Cardiac muscle cell (in vitro differentiated cells and primary cell): ENCODE measurements at regions not wholly inside any gene's neighbourhood (a gene's known extent, or its start where the extent isn't known, plus 50 kb on each side); places are given as distances from the start of the nearest gene placed in this dataset.

Source experiments
- DNase-seq, 2 donors: peaks; one replicate each; pipeline versions ENCODE4 v3.0.0 to v3.0.0-alpha.2; 2010 to 2017; ENCODE audit warnings: low read depth in 1 of 2, low spot score in 1 of 2
- H3K27ac ChIP-seq: fragments of 200-600 bp; sonication (generic); 2 replicates; pipeline ENCODE4 v1.5.1; 2016
- H3K27me3 ChIP-seq: fragments of 200-600 bp; sonication (generic); 2 replicates; pipeline ENCODE4 v1.6.0; 2016; ENCODE audit warnings: control low read depth
- H3K36me3 ChIP-seq: fragments of 200-600 bp; sonication (generic); 2 replicates; pipeline ENCODE4 v1.5.1; 2016; ENCODE audit warnings: control low read depth
- H3K4me1 ChIP-seq: fragments of 200-600 bp; sonication (generic); 2 replicates; pipeline ENCODE4 v1.8.1; 2017; ENCODE audit warnings: low read depth, mild to moderate bottlenecking, mixed run types
- H3K4me3 ChIP-seq: fragments of 200-600 bp; sonication (generic); 2 replicates; pipeline ENCODE4 v1.5.1; 2016; ENCODE audit warnings: mild to moderate bottlenecking
- H3K9me3 ChIP-seq: fragments of 200-600 bp; sonication (generic); 2 replicates; pipeline ENCODE4 v1.5.1; 2017; ENCODE audit warnings: low read depth, mild to moderate bottlenecking, control low read depth
- TF ChIP-seq, protein P1 (sequence below): IDR thresholded peaks from 2 replicates; pipeline ENCODE4 v1.5.1; 2012; ENCODE audit warnings: low read depth, mild to moderate bottlenecking, low read length

DNA sequence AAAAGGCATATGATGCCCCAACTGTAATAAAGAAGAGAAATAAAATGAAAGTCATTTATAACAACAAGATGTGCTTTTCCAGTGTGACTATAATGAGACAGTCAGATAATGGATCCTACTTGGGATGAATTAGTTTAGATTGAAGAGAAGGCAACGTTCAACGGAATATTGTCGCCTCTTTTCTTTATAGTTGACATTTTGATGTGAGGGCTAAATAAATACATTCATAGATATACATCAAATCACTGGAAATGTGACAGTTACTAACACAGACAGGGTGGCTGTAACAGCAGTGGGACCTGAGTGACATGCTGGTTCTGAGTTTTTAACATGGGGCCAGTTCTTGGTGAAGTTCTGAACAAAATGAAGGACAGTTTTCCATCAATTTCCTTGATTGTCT lies 61.1 kb upstream of the ATP2B2 start:
- TF ChIP-seq, protein P1, sequence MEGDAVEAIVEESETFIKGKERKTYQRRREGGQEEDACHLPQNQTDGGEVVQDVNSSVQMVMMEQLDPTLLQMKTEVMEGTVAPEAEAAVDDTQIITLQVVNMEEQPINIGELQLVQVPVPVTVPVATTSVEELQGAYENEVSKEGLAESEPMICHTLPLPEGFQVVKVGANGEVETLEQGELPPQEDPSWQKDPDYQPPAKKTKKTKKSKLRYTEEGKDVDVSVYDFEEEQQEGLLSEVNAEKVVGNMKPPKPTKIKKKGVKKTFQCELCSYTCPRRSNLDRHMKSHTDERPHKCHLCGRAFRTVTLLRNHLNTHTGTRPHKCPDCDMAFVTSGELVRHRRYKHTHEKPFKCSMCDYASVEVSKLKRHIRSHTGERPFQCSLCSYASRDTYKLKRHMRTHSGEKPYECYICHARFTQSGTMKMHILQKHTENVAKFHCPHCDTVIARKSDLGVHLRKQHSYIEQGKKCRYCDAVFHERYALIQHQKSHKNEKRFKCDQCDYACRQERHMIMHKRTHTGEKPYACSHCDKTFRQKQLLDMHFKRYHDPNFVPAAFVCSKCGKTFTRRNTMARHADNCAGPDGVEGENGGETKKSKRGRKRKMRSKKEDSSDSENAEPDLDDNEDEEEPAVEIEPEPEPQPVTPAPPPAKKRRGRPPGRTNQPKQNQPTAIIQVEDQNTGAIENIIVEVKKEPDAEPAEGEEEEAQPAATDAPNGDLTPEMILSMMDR = no peak
- no peak overlapping the region for H3K27ac ChIP-seq
- H3K36me3 ChIP-seq = no peaks in the 10 kb centered on the region
- peaks cover 10% of the 10 kb centered on the region for H3K27me3 ChIP-seq
- H3K4me1 ChIP-seq = no peaks in the 10 kb centered on the region
- DNase-seq = no peak
- no peak overlapping the region for H3K4me3 ChIP-seq
- H3K9me3 ChIP-seq = no peaks in the 10 kb centered on the region

DNA sequence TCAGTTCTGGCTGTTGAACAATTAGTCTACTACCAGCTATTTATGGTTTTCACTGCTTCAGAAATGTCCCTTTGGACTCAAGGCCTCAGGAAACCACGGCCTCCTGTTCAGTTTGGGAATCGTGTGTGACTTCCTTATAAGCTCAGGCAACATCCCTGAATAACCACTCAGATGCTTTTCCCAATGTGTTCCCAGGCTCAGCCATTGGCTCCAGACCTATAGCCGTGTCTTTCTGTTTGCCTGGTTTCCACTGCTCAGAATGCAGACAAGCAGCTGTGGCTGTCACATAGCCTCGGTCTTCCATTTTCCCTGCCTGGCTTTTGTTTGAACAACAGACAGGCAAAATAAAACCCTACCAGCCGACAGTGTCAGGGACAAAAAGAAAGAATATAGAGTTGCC lies 63.2 kb upstream of the ATP2B2 start:
- H3K4me1 ChIP-seq = no peaks in the 10 kb centered on the region
- TF ChIP-seq, protein P1 = no peak
- DNase-seq = no peak
- H3K27me3 ChIP-seq = peaks cover 8% of the 10 kb centered on the region
- H3K27ac ChIP-seq = no peak overlapping the region
- H3K9me3 ChIP-seq = no peaks in the 10 kb centered on the region
- no peaks in the 10 kb centered on the region for H3K36me3 ChIP-seq
- no peak overlapping the region for H3K4me3 ChIP-seq

DNA sequence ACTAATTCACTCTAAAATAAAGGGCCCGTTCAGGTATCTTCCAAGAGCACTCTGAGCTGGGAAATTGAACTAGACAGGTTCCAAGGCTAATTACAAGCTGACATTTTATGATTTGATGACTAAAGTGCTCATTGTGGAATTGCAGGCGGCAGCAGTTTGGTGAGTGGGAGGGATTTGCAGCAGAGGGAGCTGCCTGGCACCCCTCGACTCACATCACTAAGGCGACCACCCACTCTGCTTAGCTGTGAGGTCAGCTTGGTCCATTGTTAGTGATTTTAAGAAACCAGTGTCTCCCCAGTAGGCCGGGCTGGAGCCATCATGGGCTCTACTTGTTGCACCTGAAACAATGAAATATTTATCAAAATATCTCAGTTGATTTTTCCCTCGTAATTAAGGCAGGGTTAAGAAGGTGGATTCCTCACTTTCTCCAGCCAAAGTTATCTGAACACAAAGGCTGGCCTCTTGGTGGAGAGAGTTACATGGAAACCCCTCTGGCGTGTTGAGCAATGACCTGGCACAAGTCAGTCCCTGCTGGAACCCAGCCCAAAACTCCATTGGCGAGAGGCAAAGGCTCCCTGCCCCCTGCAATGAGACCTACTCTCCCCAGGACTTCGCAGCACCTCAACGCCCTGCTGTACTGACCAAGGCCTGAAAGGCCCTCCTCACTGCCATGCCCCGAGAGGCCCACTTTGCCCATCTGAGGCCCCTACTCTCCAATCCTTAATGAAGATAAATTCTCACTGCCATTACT lies 65.0 kb upstream of the ATP2B2 start:
- H3K9me3 ChIP-seq = no peaks in the 10 kb centered on the region
- no peak overlapping the region for H3K27ac ChIP-seq
- H3K36me3 ChIP-seq = no peaks in the 10 kb centered on the region
- peak in 1 of 2 donors; percentile 49 for DNase-seq
- TF ChIP-seq, protein P1 = no peak
- no peak overlapping the region for H3K4me3 ChIP-seq
- H3K27me3 ChIP-seq = no peaks in the 10 kb centered on the region
- no peaks in the 10 kb centered on the region for H3K4me1 ChIP-seq

DNA sequence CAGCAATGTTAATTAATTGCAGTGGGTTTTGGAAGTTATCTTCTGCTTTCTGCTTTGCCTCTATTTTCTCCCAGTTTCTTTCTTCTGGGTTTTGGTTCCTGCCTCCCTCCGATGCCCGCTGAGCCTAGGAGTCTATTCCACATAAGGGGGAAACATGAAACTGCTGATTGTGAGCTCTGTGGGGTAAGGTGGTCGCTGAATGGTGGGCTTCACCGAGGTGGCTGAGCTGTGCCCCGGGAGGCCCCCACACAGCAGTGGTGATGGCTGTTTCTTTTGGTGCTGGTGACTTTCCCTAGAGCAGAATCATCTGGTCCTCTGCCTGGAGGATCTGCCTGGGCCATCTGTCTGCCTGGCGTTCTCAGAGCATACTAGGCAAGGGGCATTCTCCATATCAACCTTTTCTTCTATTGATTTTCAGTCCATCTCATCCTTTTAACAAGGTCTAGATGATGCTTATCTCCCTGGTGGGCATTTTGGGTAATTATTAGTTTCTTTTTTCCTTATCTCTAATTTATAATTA lies 68.8 kb upstream of the ATP2B2 start:
- Histone ChIP-seq H3K4me1 (no peaks in the 10 kb centered on the region), H3K9me3 (no peaks in the 10 kb centered on the region), H3K36me3 (no peaks in the 10 kb centered on the region), H3K27ac (no peak overlapping the region), H3K4me3 (no peak overlapping the region), H3K27me3 (no peaks in the 10 kb centered on the region)
- TF ChIP-seq, protein P1 = no peak
- no peak for DNase-seq

DNA sequence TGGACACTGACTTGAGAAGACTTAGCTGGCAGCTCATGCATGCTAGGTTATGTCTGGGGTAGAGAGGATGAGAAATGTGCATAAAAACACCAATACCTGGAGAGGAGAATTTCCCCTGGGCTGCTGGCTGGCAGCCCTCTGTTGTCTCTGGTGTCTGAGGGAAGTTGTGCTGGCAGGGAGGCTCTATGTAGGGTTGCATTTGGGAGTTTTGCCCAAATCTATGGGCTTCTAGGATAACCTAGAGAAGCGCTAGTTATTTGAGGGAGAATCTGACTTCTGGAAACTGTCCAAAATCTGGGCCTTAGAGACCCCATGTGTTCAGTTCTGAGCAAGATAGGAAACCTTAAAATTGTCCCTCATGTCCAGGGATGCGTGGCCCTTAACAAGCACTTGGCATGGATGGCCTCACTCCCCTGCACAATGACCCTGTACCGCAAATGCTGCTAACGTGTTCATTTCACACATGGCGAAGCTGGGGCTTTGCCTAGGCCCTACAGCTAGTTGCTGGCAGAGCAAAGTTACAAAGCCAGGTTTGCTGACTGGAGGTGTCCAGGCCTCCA lies 70.3 kb upstream of the ATP2B2 start:
- no peak for DNase-seq
- TF ChIP-seq, protein P1 = no peak
- Histone ChIP-seq H3K4me3 (no peak overlapping the region), H3K36me3 (no peaks in the 10 kb centered on the region), H3K27me3 (no peaks in the 10 kb centered on the region), H3K9me3 (no peaks in the 10 kb centered on the region), H3K4me1 (no peaks in the 10 kb centered on the region), H3K27ac (no peak overlapping the region)
